ENCODE measurements at regions not wholly inside any gene's neighbourhood (a gene's known extent, or its start where the extent isn't known, plus 50 kb on each side); places are given as distances from the start of the nearest gene placed in this dataset.

GRCh38 chr20:54389596-54390280, 85.7 kb upstream of the DOK5 start:
- Mint-ChIP-seq H3K4me1 (no peaks in the 10 kb centered on the region), H3K9me3 (ENCODE audit: low read depth) (peaks cover 2% of the 10 kb centered on the region), H3K27me3 (no peaks in the 10 kb centered on the region), H3K36me3 (no peaks in the 10 kb centered on the region), H3K27ac (no peak overlapping the region), H3K4me3 (no peak overlapping the region)
- ATAC-seq = no peak
- no peak for DNase-seq
- CTCF ChIA-PET = no interaction called here

- Mint-ChIP-seq H3K27me3 (no peaks in the 10 kb centered on the region), H3K27ac (no peak overlapping the region), H3K4me3 (no peak overlapping the region), H3K36me3 (no peaks in the 10 kb centered on the region), H3K4me1 (no peaks in the 10 kb centered on the region), H3K9me3 (ENCODE audit: low read depth) (no peaks in the 10 kb centered on the region)
- no peak for DNase-seq
- ATAC-seq = no peak
- CTCF ChIA-PET = interaction anchor here (0.8 kb wide), 1 partner anchor 115 kb away, joined by 3 read pairs; no protein-coding TSS in a partner anchor
These were observed 77.9 kb upstream of the DOK5 start for GRCh38 chr20:54397292-54398140.

- no peak for ATAC-seq
- Mint-ChIP-seq H3K27me3 (no peaks in the 10 kb centered on the region), H3K36me3 (no peaks in the 10 kb centered on the region), H3K4me3 (no peak overlapping the region), H3K9me3 (ENCODE audit: low read depth) (peaks cover under 1% of the 10 kb centered on the region), H3K4me1 (no peaks in the 10 kb centered on the region), H3K27ac (no peak overlapping the region)
- CTCF ChIA-PET = interaction anchor here (0.8 kb wide), 1 partner anchor 116 kb away, joined by 3 read pairs; no protein-coding TSS in a partner anchor
- no peak for DNase-seq
These were observed 76.6 kb upstream of the DOK5 start for GRCh38 chr20:54398814-54399213.

GRCh38 chr20:54405540-54405939, 69.9 kb upstream of the DOK5 start:
- Mint-ChIP-seq H3K9me3 (ENCODE audit: low read depth) (peaks cover 2% of the 10 kb centered on the region), H3K36me3 (no peaks in the 10 kb centered on the region), H3K27ac (no peak overlapping the region), H3K27me3 (no peaks in the 10 kb centered on the region), H3K4me3 (no peak overlapping the region), H3K4me1 (no peaks in the 10 kb centered on the region)
- no peak for DNase-seq
- ATAC-seq = no peak
- CTCF ChIA-PET = no interaction called here

GRCh38 chr20:54407459-54407858, 67.9 kb upstream of the DOK5 start:
- H3K9me3 Mint-ChIP-seq (ENCODE audit: low read depth) = peaks cover 2% of the 10 kb centered on the region
- CTCF ChIA-PET = no interaction called here

DNA sequence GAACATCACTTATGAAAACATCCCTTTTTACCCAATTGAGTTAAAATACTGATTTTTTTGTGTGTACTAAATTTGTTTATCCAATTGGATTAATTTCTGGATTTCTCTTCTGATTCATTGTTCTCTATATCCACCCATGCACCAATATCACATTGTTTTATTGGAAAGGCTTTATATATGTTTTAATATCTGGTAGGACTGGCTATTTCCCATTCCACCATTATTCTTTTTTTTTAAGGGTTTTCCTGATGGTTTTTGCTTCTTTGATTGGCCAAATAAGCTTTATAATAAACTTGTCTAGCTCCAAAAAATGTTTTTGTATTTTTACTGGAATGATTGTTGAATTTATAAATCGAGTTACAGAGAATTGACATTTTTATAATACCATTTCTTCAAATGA, 59.4 kb upstream of the DOK5 start:
- H3K4me3 Mint-ChIP-seq = no peak overlapping the region
- no peaks in the 10 kb centered on the region for H3K36me3 Mint-ChIP-seq
- H3K27ac Mint-ChIP-seq = no peak overlapping the region
- H3K27me3 Mint-ChIP-seq = no peaks in the 10 kb centered on the region
- no peaks in the 10 kb centered on the region for H3K4me1 Mint-ChIP-seq
- CTCF ChIA-PET = no interaction called here
- ATAC-seq (no peak), DNase-seq (no peak)
- H3K9me3 Mint-ChIP-seq (ENCODE audit: low read depth) = no peaks in the 10 kb centered on the region

More at GRCh38 chr20:54407459-54407858, 67.9 kb upstream of the DOK5 start:
- no peaks in the 10 kb centered on the region for H3K36me3 Mint-ChIP-seq
- ATAC-seq (no peak), DNase-seq (no peak)
- H3K27me3 Mint-ChIP-seq = no peaks in the 10 kb centered on the region
- H3K4me3 Mint-ChIP-seq = no peak overlapping the region
- no peaks in the 10 kb centered on the region for H3K4me1 Mint-ChIP-seq
- no peak overlapping the region for H3K27ac Mint-ChIP-seq

- DNase-seq = no peak
- no peak overlapping the region for H3K27ac Mint-ChIP-seq
- no peaks in the 10 kb centered on the region for H3K9me3 Mint-ChIP-seq (ENCODE audit: low read depth)
- no peak overlapping the region for H3K4me3 Mint-ChIP-seq
- no peaks in the 10 kb centered on the region for H3K27me3 Mint-ChIP-seq
- H3K4me1 Mint-ChIP-seq = no peaks in the 10 kb centered on the region
- ATAC-seq = no peak
- CTCF ChIA-PET = no interaction called here
- no peaks in the 10 kb centered on the region for H3K36me3 Mint-ChIP-seq
These were observed 58.6 kb upstream of the DOK5 start for GRCh38 chr20:54416770-54417169.

DNA sequence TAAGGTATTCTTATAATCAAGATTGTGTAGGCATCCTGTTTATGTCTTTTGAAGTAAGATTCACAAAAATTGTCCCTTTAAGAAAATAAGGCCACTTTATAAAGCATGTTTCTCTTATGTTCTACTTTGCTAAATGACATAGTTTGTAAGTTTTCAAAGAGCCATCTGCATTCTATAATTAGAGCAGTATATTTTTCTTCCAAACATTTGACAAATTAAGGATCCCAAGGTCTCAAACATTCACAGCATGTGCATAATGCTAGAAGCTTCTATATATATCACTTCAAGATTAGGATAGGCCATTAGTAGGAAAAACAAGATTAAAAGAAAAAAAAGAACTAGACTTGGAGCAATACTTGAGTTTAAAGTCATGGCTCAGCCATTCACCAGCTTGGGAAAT, 55.9 kb upstream of the DOK5 start:
- H3K36me3 Mint-ChIP-seq = no peaks in the 10 kb centered on the region
- H3K9me3 Mint-ChIP-seq (ENCODE audit: low read depth) = peaks cover 6% of the 10 kb centered on the region
- no peak overlapping the region for H3K27ac Mint-ChIP-seq
- CTCF ChIA-PET = no interaction called here
- H3K4me3 Mint-ChIP-seq = no peak overlapping the region
- no peaks in the 10 kb centered on the region for H3K27me3 Mint-ChIP-seq
- DNase-seq = no peak
- H3K4me1 Mint-ChIP-seq = no peaks in the 10 kb centered on the region
- no peak for ATAC-seq
